GM23338 (cell line): ENCODE measurements at regions not wholly inside any gene's neighbourhood (a gene's known extent, or its start where the extent isn't known, plus 50 kb on each side); places are given as distances from the start of the nearest gene placed in this dataset.

Experiments
- CREB1 ChIP-seq: fragments of 250-450 bp; sonication (Bioruptor Pico); IDR thresholded peaks from 2 replicates; pipeline ENCODE4 v1.5.0; 2020; ENCODE audit warnings: low read depth, mild to moderate bottlenecking, moderate library complexity
- CTCF ChIP-seq, 2 experiments: fragments of 200-600 bp in 1 of 2; sonication (generic) in 1 of 2; conservative IDR thresholded peaks; 2 replicates each; pipeline versions ENCODE4 v1.5.1 to v1.6.1; 2016 to 2017; ENCODE audit warnings: antibody characterized with exemption in 2 of 2, low read depth in 2 of 2, mild to moderate bottlenecking in 2 of 2, moderate library complexity in 1 of 2
- EZH2 ChIP-seq: fragments of 200-600 bp; sonication (generic); IDR thresholded peaks from one replicate; pipeline ENCODE4 v1.8.0; 2017; ENCODE audit warnings: antibody characterized with exemption, mild to moderate bottlenecking, low read depth; ENCODE audit not compliant: unreplicated experiment
- NANOG ChIP-seq: IDR thresholded peaks from 2 replicates; pipeline ENCODE4 v1.6.1; 2016; ENCODE audit warnings: antibody characterized with exemption, borderline replicate concordance
- POLR2AphosphoS5 ChIP-seq: IDR thresholded peaks from 2 replicates; pipeline ENCODE4 v1.6.1; 2016; ENCODE audit warnings: antibody characterized with exemption, low read depth
- REST ChIP-seq: IDR thresholded peaks from one replicate; pipeline ENCODE4 v1.6.1; 2018; ENCODE audit warnings: antibody characterized with exemption; ENCODE audit not compliant: unreplicated experiment

- TF ChIP-seq CTCF (conservative IDR thresholded peaks at IDR 0.05; ENCODE audit: low read depth in 2 of 2) (no peak), EZH2 (no peak), NANOG (no peak), POLR2AphosphoS5 (no peak), REST (no peak), CREB1 (CRISPR knock-in tag) (no peak)
These were observed 134.9 kb downstream of the OTOL1 start for GRCh38 chr3:161631536-161631935.
